ENCODE measurements at regions not wholly inside any gene's neighbourhood (a gene's known extent, or its start where the extent isn't known, plus 50 kb on each side); places are given as distances from the start of the nearest gene placed in this dataset.
A peak's percentile ranks its signal among the peaks of the same experiment; 100 is the strongest.

DNA sequence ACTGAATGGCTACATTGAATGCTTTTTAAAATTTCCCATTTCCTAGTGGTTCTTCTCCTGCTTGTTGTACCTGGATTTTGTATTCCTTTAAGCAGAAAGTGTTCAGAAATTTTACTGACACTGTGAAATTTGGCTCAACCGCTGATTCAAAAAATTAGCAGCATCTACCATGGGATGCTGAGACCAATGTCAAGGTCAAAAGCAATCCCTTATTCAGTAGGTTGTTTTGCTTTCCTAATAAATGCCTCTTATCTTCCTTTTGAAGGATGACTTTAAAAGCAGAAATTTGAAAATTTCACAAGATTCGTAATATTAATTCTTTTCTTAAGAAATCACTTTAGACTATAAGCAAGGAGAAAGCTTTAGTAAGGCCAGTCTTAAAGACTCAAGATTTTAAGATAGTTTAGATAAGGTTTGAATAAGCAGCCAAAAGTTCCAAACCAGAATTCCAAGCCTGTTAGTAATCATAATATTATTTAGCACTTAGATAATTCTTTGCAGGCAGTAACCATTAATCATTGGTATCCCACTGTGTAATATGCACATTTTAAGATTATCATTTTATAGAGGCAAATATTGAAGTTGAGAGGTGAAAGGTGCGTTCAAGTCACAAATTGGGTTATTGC lies 508.8 kb downstream of the ANKRD50 start:
- no peak for DNase-seq

DNA sequence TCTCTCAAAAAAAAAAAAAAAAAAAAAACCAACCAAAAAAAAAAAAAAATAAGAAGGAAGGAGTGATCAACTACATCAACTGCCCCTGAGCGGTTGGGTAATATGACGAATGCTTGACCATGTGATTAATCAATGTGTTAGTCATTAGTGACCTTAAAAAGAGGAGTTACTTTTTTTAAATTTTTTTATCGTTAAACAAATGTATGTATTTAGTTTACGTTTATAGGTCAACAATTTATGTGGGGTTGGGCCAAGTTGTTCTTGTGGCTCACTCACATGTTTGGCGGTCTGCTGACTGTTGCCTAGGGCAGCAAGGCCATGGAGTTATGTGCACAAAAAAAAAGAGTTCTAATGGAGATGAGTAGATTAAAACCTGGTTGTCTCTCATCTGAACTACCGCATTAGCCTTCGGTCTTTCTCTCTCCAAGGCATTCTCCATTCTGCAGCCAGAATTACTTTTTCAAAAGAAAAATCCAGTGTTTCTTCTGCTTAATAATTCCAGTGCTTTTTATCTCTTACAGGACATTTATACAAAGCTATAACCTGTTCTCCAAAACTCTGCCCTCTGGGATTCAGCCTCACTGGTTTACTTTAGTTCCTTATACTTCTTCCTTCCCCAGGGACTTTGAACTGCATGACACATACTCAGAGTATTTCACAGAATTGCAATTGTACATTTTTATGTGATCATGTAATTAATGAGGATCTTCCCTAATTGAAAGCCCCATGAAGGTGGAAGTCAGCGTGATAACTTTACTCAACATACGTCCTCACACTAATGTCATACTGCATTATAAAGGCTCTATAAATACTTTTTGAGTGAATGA lies 505.5 kb downstream of the ANKRD50 start:
- no peak for DNase-seq

DNA sequence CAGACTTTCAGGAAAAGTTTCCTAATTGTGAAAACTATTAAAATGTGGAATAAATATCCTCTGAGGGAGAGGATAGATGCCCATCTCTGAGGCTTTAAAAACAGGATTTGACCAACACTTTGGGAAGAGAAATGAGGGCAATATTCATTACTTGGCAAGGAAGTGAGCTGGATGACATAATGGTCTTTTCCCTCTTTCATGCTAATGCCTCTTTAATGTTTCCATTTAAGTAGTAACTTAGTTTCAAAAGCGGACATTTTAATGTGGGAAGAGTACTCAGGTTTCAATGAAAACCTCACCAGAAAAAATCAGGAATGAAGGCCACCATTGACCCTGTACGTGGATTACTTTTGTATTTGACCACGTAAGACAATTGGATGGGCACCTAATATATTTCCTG lies 503.3 kb downstream of the ANKRD50 start:
- no peak for DNase-seq

DNA sequence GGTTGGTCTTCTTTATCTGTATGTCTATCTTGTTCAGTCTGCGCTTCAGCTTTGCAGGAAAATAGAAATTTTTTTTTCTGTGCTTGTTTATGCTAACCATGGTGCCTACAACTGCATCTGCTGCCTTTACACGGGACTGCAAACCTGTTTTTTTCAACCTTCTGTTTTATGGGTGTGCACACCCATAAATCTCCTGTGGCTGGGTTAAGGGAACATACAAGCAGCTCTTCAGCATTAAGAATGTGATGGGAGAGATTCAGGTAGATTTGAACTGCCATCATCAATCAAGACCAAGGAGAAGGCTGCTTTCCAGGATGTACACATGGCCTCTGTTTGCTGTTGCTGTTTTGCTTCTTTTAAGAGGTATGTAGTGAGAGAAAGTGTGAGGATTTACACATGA lies 502.9 kb downstream of the ANKRD50 start:
- DNase-seq = no peak

DNA sequence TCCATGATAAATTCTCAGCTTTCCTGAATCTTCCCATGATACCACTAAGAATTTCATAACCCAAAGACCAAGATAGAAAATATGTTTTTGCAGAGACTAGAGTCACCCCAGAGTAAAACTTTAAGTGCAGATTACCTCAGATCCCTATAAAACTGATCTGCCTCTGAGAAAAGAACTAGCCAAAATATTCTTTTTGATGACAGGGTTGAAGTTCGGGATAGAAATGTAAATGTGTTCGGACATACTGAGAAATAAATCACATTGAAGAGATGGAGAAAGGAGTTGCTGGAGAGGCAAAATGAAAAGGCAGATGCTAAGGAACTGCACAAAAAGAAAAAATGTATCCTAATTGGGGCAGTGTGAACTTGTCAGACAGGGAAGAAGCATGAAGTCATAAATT lies 501.8 kb downstream of the ANKRD50 start:
- DNase-seq = no peak

DNA sequence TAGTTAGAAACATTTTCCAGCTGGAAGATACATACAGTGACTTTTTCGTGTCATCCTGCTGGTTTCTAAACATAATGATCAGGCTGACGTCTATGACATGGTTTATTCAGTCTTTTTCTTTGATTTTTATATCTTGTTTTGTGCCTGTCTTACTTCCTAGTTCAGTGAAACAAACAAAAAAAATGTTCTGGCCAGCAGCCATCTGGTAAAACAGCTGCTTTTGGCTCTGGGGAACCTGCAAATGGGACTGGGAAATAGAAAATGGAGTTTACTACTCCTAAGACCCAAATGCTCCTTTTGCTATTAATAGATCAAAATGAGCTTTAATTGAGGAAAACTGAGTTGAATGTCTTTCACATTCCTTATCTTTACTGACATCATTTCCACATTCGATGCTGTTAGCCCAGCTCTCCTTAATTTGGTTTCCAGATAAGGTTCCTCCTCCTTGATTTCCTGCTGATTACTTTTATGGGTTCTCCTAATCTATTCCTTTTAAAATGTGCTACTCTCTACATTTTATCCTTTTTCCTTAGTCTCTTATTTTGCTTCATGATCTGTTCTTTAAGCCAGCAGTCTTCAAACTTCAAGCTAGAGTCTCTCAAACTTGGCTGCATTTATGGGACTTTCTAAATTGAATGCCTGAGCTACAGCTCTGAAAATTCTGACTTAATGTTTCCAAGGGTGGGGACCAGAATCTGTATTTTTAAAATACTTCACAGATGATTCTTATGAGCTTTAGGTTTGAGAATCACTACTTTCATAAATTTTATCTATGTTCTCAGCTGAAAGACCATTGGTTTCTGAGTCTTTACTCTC lies 499.5 kb downstream of the ANKRD50 start:
- DNase-seq = no peak

DNA sequence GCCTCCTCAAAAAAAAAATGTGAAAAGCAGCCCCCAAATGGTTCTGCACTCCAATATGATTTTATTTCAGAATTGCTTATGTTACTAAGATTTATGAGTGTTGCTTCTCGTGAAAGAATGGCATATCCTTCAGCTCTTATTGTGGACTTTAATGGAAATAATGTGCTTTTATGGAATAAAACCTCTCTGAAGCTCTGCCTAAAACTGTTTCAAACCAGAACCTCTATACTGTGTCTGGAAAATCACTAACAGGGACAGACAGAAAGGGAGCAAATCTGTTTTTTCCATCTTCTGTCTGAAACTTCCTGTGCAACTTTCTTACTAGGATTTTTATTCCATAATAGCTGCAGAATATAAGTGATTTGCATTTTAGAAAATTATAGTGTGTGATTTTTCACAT lies 493.1 kb downstream of the ANKRD50 start:
- no peak for DNase-seq

DNA sequence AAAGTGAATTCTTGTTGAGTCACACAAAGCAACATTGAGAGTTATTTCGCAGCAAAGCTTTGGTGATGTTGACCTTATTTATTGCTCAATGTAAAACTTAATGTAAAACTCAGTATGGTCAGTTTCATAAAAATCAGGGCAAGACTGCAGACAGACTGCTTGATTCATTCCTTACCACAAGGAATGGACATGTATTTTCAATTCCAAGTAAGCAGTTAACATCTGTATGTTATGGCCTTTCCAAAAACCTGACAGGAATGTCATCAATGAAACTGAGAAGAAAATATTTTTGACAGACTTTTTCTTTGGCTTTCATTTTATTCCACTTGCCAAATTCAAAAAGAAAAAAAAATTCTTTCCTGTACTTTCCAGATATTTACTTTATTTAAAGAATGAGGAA lies 488.3 kb downstream of the ANKRD50 start:
- DNase-seq = no peak

DNA sequence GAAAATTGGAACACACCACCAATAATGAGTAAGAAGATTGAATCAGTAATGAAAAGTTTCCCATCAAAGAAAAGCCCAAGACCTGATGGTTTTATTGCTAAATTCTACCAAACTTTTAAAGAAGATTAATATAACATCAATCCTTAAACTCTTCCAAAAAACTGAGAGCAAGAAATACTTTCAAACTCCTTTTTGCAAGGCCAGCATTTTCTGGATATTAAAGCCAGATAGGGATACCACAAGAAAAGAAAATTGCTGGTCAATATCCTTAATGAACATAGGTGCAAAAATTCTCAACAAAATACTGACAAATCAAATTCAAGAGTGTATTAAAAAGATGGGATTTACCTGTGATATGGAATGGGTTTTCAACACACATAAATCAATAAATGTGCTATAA lies 484.6 kb downstream of the ANKRD50 start:
- no peak for DNase-seq

DNA sequence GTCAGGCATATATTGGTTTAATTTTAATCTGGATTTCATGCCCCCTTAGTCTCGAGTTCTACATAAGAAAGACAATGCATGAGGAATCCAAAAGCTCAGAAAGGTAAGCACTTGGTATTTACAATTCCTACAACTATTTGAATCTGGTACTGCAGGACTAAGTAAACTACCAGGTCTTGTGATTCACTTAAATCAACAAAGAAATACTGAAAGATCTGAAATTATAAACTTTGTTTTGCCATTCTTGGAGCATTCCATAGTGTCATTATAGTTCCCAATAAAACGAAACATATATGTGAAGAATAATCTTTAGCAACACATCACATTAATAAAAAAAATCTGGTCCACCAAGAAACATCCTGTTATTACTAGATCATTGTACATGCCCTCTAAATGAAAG lies 482.3 kb downstream of the ANKRD50 start:
- DNase-seq = no peak

DNA sequence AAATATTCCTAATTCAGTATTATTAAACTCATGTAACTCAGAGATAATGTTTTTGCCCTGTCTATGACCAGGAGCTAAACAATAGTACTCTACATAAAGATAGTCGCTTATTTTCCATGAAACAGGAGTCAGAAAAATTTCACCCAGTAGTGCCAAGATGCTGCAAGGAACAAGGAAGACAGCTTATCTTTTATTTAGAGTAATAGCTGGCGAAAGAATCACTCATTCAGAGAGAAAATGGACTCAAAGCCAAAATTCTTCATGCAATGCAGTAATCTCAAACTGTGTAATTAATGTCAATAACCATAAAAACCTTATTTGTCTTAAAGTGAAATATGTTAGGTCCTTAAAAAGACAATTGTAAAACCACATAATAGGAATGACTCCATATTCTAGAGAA lies 477.8 kb downstream of the ANKRD50 start:
- DNase-seq = no peak

DNA sequence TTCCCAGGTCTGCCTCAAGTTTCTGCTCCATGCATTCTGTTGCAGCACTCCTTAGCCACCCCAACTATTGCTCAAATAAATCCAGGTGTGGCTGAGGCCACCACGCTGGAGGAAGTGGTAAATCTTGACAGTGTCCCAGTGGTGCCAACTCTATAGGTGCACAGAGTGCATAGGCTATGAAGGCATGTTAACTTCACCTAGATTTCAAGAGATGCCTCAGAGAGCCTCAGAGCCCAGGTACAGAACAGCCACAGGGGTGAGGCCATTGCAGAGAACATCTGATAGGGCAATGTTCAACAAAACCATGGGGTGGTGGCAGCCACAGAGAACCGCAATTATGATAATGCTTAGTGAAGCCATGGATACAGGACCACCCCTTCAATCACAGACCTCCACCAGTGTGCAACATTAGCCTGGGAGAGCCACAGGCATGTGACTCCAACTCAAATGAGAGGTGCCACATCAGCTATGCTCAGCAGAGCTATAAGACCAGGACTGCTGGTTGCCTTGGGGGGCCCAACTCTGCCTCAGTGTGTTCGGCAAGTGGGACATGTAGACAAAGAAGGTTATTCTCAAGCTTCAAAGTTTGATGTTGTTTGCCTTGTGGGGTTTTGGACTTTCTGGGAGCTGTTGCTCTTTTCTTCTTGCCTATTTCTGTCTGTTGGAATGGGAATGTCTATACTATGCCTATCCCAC lies 468.7 kb downstream of the ANKRD50 start:
- DNase-seq = no peak

DNA sequence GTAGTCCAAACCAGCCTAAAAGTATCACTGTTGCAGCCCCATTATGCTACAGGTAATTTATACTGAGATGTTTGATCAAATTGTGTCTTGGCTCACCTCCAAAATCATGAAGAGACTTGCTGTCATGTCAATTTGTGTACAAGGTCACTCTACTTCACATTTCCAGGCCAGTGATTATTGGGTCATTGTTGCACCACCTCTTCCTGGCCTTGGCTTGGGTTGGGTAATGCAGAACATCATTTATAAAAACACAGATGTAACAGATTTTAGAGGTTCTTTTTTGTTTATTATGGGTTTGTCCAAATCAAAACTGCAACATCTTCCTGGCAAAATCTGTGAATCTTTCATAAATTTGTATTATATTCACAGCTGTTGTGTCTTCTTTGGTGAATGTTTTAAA lies 459.5 kb downstream of the ANKRD50 start:
- DNase-seq = no peak

DNA sequence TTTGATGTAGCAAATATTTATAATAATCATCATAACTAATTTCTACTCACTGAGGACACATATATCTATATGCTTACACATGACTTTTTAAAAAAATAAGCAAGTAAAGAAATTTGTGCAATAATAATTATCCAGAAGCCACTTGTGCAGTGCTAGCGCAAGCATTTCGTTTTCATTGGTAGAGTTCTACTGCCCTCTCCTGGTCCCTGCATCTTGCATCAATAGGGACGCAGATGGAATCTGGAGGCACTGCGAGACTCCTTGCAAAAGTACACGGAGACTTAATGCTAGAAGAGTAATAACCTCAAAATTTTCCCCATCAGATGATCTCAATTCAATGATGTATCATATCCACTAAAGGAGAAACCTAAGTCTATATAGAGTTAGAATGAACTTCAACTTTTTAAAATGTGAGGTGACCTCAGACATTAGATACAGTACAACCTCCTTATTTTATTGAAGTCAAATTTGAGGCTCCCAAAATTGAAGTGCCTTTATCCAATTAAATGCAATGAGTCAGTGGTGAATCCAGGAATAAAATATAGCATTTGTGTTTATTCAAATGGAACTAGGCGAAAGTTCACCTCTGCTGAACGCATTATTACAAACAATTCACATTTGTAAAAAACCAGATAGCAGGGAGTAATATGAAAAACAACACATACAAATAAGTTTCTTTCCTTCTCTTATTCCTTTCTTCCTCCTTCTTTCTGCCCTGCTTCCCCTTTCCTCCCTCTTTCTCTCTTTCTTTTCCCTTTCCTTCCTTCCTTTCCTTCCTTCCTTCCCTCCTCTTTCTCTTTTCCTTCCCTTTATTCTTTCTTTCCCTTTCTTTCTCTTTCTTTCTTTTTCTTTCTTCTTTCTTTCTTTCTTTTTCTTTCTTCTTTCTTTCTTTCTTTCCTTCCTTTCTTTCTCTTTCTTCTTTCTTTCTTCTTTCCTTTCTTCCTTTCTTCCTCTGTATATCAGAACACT lies 450.0 kb downstream of the ANKRD50 start:
- peak in 39 of 56 donors; percentile 0 to 69 (median 8) for DNase-seq

DNA sequence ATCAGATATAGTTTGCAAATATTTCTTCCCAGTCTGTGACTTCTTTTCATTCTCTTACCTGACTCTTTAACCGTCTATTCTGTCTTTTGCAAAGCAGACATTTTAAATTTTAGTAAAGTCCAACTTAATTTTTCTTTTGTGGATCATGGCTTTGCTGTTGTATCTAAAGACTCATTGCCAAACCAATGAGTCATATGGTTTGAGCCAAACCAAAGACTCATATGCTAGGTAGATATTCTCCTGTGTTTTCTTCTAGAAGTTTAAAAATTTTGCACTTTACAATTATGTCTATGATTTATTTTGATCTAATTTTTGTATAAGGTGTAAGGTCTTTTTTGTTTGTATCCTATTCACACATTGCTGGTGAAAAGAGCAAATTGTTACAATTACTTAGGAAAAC lies 446.8 kb downstream of the ANKRD50 start:
- DNase-seq = no peak

DNA sequence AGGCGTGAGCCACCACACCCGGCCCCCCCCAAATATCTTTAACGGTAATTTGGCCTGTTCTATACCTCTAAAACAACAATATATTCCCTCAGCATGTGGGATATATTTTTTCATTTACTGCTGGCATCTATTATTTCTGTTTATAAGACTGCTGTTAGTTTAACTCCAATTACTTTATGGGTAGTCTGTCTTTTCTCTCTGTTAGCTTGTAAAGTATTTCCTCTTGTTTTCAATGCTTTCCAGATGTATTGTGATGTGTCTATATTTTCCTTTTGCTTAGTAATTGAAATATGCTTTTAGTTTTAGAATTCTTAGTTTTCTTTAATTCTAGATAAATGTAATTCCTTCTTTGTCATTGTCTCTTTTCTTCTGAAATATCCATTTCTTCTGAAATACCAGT lies 445.8 kb downstream of the ANKRD50 start:
- no peak for DNase-seq

DNA sequence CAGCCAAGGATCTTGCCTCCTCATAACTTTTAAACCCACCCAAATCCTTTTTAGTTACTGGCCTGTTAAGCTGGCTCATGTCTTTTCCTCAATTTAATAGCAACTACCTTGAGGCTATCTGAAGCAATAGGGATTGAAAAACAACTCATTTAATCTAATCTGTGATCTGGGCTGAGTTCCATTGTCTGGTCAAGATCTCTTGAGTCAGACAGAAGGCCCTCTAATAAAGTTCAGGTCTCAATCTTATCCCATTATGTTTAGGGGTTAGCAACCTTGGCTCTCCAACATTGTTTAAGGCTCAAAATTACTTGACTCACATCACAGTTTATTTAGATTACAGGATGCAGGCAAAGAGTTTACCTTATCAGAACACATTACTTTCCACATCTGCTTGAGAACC lies 436.1 kb downstream of the ANKRD50 start:
- no peak for DNase-seq

DNA sequence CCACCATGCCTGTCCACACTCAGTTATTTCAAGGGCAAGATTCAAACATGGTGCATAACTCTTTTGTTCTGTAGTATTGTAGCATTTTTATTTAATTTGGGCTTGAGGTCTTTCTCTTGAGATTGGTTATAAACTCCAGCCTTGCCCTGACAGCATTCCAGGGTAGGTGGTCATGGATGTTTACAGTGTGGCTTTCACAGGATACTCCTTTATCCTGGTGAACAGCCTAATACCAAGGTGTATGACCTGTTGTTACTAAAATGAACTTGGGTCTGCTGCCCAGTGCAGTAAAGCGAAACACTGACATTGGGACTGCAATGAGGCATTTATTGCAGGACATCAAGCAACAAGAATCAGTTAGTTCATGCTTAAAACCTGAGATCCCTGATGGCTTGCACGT lies 434.8 kb downstream of the ANKRD50 start:
- no peak for DNase-seq

DNA sequence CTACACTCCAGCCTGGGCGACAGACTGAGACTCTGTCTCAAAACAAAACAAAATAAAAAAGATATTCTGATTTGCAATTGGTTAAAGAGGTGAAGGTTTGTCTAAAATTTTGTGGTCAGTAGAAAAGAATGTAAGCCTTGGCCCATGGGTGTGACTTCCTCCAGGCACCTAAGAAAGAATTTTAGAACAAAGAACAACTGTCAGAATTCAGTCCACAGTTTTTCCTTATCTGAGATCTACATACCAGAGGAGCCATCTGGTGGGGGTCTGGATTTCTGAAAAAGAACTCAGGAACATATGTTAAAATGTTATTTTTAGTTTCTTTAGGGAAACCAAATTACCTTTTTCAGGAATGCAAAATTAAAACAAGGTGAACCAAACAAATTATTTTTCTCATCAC lies 434.1 kb downstream of the ANKRD50 start:
- no peak for DNase-seq

DNA sequence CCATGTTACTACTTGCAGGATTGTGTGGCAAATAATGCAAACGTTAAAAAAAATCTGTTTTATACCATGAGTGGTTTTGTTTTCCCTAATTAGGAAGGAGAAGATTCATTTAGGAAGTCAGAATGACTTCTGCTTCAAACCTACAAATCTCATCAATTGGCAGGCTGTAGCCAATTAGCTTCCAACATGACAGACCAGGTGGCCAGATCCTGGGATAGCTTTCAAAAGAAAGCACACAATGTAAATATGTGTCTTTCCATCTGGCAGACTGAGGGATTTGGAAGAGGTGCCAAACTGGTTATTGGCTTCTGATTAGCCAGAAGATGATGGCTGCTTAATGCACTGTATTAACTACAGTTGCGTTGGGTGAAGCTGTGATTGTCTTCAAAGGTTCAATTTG lies 432.8 kb downstream of the ANKRD50 start:
- DNase-seq = no peak
